ENCODE measurements at regions not wholly inside any gene's neighbourhood (a gene's known extent, or its start where the extent isn't known, plus 50 kb on each side); places are given as distances from the start of the nearest gene placed in this dataset.

DNA sequence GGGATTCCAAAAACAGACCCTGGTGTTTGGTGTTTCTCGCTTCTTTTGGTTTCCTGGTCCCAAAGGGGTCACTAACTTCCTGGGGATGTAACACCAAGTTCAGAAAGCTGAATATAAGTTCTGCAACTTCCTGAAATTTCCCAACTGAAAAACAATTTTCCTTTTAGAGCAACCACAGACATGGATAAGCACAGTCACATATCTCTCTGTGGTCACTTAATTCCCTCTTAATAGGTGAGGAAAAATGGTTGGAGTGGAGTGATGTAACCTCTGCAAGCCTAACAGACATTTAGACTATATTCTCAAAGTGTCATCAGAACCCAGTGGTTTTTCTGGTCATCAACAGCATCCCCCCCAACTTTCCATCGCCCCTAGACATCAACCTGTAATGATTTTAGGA is 135.3 kb downstream of the PRELID2 start:
- POLR2A ChIA-PET (ENCODE audit: low non-redundant PET), result no interaction called here
- no peaks in the 10 kb centered on the region for H3K36me3 ChIP-seq (ENCODE audit: insufficient read depth, low read length, poor library complexity, severe bottlenecking)
- BruUV-seq (replicated peaks), result no TSS peak
- H3K27me3 ChIP-seq (replicated peaks; ENCODE audit: insufficient read depth, low read depth, low read length, poor library complexity), result no peaks in the 10 kb centered on the region
- peaks cover 4% of the 10 kb centered on the region for H3K4me1 ChIP-seq (ENCODE audit: insufficient read depth, low read length, poor library complexity, severe bottlenecking)
- H3K4me3 ChIP-seq (ENCODE audit: low read depth, low read length, poor library complexity, severe bottlenecking), result no peak overlapping the region
- CTCF ChIA-PET, result interaction anchor here (0.6 to 1.4 kb wide), 2 partner anchors 9 to 18 kb away, joined by 3 to 5 read pairs; no protein-coding TSS in a partner anchor
- H3K27ac ChIP-seq (ENCODE audit: low read depth, low read length, poor library complexity, severe bottlenecking), result no peak overlapping the region
- no peak for TF ChIP-seq CTCF (conservative IDR thresholded peaks at IDR 0.05; ENCODE audit: low read depth, low read length)
- no peak for TF ChIP-seq EZH2 (IDR thresholded peaks at IDR 0.05; ENCODE audit: borderline replicate concordance, low read depth, low read length, poor library complexity, severe bottlenecking)
- intact Hi-C loops (cut with micrococcal nuclease; ENCODE audit: unreplicated experiment), result loop anchor here (5.0 kb wide), 2 partner anchors 112 to 187 kb away; no protein-coding TSS in a partner anchor
- no peak for DNase-seq (ENCODE audit: low spot score)
- no peaks in the 10 kb centered on the region for H3K9me3 ChIP-seq (ENCODE audit: low read depth, low read length, poor library complexity, severe bottlenecking)

DNA sequence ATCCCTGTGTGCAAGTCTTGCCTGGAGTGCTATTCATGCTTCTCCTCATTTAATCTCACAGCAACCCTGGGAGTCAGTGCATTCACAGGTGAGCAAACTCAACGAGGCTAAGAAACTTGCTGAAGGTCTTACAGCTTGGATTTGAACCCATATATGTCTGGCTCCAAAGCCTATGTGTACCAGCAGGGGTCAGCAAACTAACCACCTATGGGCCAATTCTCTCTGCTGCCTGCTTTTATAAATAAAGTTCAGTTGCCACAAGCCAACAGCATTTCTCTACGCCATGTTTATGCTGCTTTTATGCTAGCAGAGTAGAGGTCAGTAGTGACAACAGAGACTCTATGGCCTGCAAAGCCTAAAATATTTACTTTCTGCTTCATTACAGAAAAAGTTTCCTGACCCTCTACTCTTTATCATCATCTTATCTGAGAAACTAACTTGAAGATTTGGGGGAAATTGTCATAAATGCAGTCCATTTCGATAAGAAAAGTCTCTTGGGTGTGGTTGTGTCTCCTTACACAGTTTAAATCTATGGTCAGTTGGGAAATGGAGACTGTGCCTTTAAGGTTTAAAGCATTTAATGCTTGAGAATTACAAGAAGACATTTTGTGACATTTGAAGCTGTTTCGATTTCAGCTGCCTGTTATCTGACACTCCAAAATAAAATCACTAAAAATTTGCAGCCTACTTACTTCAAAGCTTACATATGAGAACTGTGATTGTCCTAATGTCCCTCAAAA is 137.7 kb downstream of the PRELID2 start:
- peak; percentile 67 for DNase-seq (ENCODE audit: low spot score)
- Histone ChIP-seq H3K36me3 (ENCODE audit: insufficient read depth, low read length, poor library complexity, severe bottlenecking) (no peaks in the 10 kb centered on the region), H3K9me3 (ENCODE audit: low read depth, low read length, poor library complexity, severe bottlenecking) (no peaks in the 10 kb centered on the region), H3K27ac (ENCODE audit: low read depth, low read length, poor library complexity, severe bottlenecking) (no peak overlapping the region), H3K4me3 (ENCODE audit: low read depth, low read length, poor library complexity, severe bottlenecking) (no peak overlapping the region), H3K27me3 (replicated peaks; ENCODE audit: insufficient read depth, low read depth, low read length, poor library complexity) (no peaks in the 10 kb centered on the region), H3K4me1 (ENCODE audit: insufficient read depth, low read length, poor library complexity, severe bottlenecking) (peaks cover 4% of the 10 kb centered on the region)
- intact Hi-C loops (cut with micrococcal nuclease; ENCODE audit: unreplicated experiment), result loop anchor here (5.0 kb wide), 2 partner anchors 115 to 190 kb away; no protein-coding TSS in a partner anchor
- CTCF ChIA-PET, result interaction anchor here (0.6 to 1.8 kb wide), 5 partner anchors 10 to 433 kb away, joined by 3 to 9 read pairs (median 4); no protein-coding TSS in a partner anchor
- BruUV-seq (replicated peaks), result no TSS peak
- POLR2A ChIA-PET (ENCODE audit: low non-redundant PET), result no interaction called here
- TF ChIP-seq CTCF (conservative IDR thresholded peaks at IDR 0.05; ENCODE audit: low read depth, low read length), result peak; percentile 72
- TF ChIP-seq EZH2 (IDR thresholded peaks at IDR 0.05; ENCODE audit: borderline replicate concordance, low read depth, low read length, poor library complexity, severe bottlenecking), result no peak

DNA sequence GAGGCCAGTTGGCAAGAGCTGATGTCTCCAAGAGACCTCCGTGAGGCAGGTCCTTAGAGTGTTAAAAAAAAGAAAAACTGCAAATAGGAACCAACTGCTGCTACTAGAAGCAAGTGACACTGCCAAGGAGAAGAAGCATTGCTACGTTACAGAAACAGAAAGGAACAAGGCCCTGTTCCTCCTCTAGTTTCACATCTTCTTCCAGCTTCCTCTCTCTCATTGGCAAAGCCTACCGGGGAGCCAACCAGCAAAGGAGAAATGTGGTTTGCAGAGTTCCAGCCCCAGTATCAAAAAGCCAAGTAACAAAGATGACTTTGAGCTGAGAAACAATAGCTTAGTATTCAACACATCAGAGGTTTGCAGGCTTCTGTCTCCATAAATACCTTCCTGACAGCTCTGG is 145.9 kb downstream of the PRELID2 start:
- ChIA-PET POLR2A (ENCODE audit: low non-redundant PET) (no interaction called here), CTCF (no interaction called here)
- no TSS peak for BruUV-seq (replicated peaks)
- no peaks in the 10 kb centered on the region for H3K9me3 ChIP-seq (ENCODE audit: low read depth, low read length, poor library complexity, severe bottlenecking)
- H3K4me1 ChIP-seq (ENCODE audit: insufficient read depth, low read length, poor library complexity, severe bottlenecking), result no peaks in the 10 kb centered on the region
- no peaks in the 10 kb centered on the region for H3K27me3 ChIP-seq (replicated peaks; ENCODE audit: insufficient read depth, low read depth, low read length, poor library complexity)
- TF ChIP-seq EZH2 (IDR thresholded peaks at IDR 0.05; ENCODE audit: borderline replicate concordance, low read depth, low read length, poor library complexity, severe bottlenecking) (no peak), CTCF (conservative IDR thresholded peaks at IDR 0.05; ENCODE audit: low read depth, low read length) (no peak)
- intact Hi-C loops (cut with micrococcal nuclease; ENCODE audit: unreplicated experiment), result loop anchor here (10.0 kb wide), 2 partner anchors 444 to 736 kb away; no protein-coding TSS in a partner anchor
- H3K4me3 ChIP-seq (ENCODE audit: low read depth, low read length, poor library complexity, severe bottlenecking), result no peak overlapping the region
- no peaks in the 10 kb centered on the region for H3K36me3 ChIP-seq (ENCODE audit: insufficient read depth, low read length, poor library complexity, severe bottlenecking)
- no peak overlapping the region for H3K27ac ChIP-seq (ENCODE audit: low read depth, low read length, poor library complexity, severe bottlenecking)
- DNase-seq (ENCODE audit: low spot score), result no peak

All from A673 (cell line).